IMR-90 (cell line): ENCODE measurements at regions not wholly inside any gene's neighbourhood (a gene's known extent, or its start where the extent isn't known, plus 50 kb on each side); places are given as distances from the start of the nearest gene placed in this dataset.

ENCODE experiments used
- ATAC-seq: fragments of 200-7000 bp; cut with Tn5 transposase; 2 replicates; pipeline ENCODE4 v1.9.1; 2020; ENCODE audit warnings: low read depth, mild to moderate bottlenecking, moderate library complexity
- BruUV-seq: library from RNA; stranded (reverse); fragments of 400-500 nt; replicated peaks from 2 replicates; lab custom pipeline; 2021; lab: Mats Ljungman, UMichigan
- CTCF ChIA-PET: fragments of 300-600 bp; formaldehyde crosslinking; extraction: SDS; loops from one replicate; lab custom pipeline; 2021; ENCODE audit warnings: antibody characterized with exemption; lab: Yijun Ruan, JAX
- POLR2A ChIA-PET: fragments of 300-600 bp; sonication (Branson Sonifier 250); formaldehyde crosslinking; loops from one replicate; lab custom pipeline; 2022; ENCODE audit warnings: antibody characterized with exemption; ENCODE audit not compliant: unreplicated experiment; lab: Charles Lee
- DNase-seq: peaks from one replicate; pipeline ENCODE4 v3.0.0; 2013
- H2AFZ ChIP-seq: replicated peaks from 2 replicates; pipeline ENCODE3; 2013; ENCODE audit warnings: low read length, mild to moderate bottlenecking; ENCODE audit not compliant: poor library complexity
- H2AK5ac ChIP-seq: 2 replicates; pipeline ENCODE4 v1.6.1; 2013; ENCODE audit warnings: low read depth, low read length, inconsistent platforms
- H2AK9ac ChIP-seq: replicated peaks from 2 replicates; pipeline ENCODE3; 2013; ENCODE audit warnings: mild to moderate bottlenecking, low read depth, low read length, moderate library complexity; ENCODE audit not compliant: poor library complexity
- H2BK120ac ChIP-seq: 2 replicates; pipeline ENCODE4 v1.6.1; 2013; ENCODE audit warnings: low read depth, low read length, inconsistent platforms
- H2BK15ac ChIP-seq: 3 replicates; pipeline ENCODE4 v1.6.1; 2013; ENCODE audit warnings: low read depth, low read length, inconsistent platforms
- H2BK20ac ChIP-seq: 2 replicates; pipeline ENCODE4 v1.6.1; 2013; ENCODE audit warnings: low read depth, mild to moderate bottlenecking, inconsistent platforms, low read length, moderate library complexity
- H2BK5ac ChIP-seq: 2 replicates; pipeline ENCODE4 v1.6.1; 2013; ENCODE audit warnings: mild to moderate bottlenecking, low read depth, low read length, inconsistent platforms; ENCODE audit not compliant: poor library complexity, severe bottlenecking
- H3K14ac ChIP-seq: replicated peaks from 2 replicates; pipeline ENCODE4 v1.6.1; 2013; ENCODE audit warnings: low read depth, low read length, inconsistent platforms
- H3K18ac ChIP-seq: 2 replicates; pipeline ENCODE4 v1.6.1; 2013; ENCODE audit warnings: low read depth, low read length, control low read depth
- H3K23ac ChIP-seq: 2 replicates; pipeline ENCODE4 v1.6.1; 2013; ENCODE audit warnings: low read depth, low read length, inconsistent platforms
- H3K27ac ChIP-seq: 2 replicates; pipeline ENCODE4 v1.5.1; 2013; ENCODE audit warnings: mild to moderate bottlenecking, control low read depth, low read length; ENCODE audit not compliant: insufficient read depth
- H3K27me3 ChIP-seq: 2 replicates; pipeline ENCODE4 v1.6.1; 2013; ENCODE audit warnings: low read length; ENCODE audit not compliant: control insufficient read depth, insufficient read depth
- H3K36me3 ChIP-seq: 2 replicates; pipeline ENCODE4 v1.6.1; 2013; ENCODE audit warnings: low read length, mixed read lengths; ENCODE audit not compliant: control insufficient read depth, insufficient read depth
- H3K4ac ChIP-seq: 2 replicates; pipeline ENCODE4 v1.6.1; 2013; ENCODE audit warnings: low read depth, low read length, inconsistent platforms
- H3K4me1 ChIP-seq: 2 replicates; pipeline ENCODE4 v1.6.1; 2013; ENCODE audit warnings: low read length, mixed read lengths; ENCODE audit not compliant: control insufficient read depth, insufficient read depth
- H3K4me2 ChIP-seq: 2 replicates; pipeline ENCODE4 v1.6.1; 2013; ENCODE audit warnings: low read depth, mild to moderate bottlenecking, control low read depth, low read length, moderate library complexity
- H3K4me3 ChIP-seq: 2 replicates; pipeline ENCODE4 v1.5.1; 2013; ENCODE audit warnings: low read depth, mild to moderate bottlenecking, control low read depth, low read length, moderate library complexity; ENCODE audit not compliant: insufficient read depth
- H3K56ac ChIP-seq: 2 replicates; pipeline ENCODE4 v1.6.1; 2013; ENCODE audit warnings: low read length, inconsistent platforms; ENCODE audit not compliant: insufficient read depth; ENCODE audit errors: extremely low read depth
- H3K79me1 ChIP-seq, 2 experiments: 2 replicates each; pipeline ENCODE4 v1.6.1; 2013; ENCODE audit warnings: low read length in 2 of 2, inconsistent platforms in 1 of 2, low read depth in 1 of 2
- H3K9ac ChIP-seq: 2 replicates; pipeline ENCODE4 v1.6.1; 2013; ENCODE audit warnings: low read depth, low read length, control low read depth
- H3K9me1 ChIP-seq: 2 replicates; pipeline ENCODE4 v1.6.1; 2013; ENCODE audit warnings: low read length, inconsistent platforms; ENCODE audit not compliant: insufficient read depth
- H3K9me3 ChIP-seq: 2 replicates; pipeline ENCODE4 v1.6.1; 2013; ENCODE audit warnings: low read length; ENCODE audit not compliant: control insufficient read depth, insufficient read depth
- H4K20me1 ChIP-seq: 2 replicates; pipeline ENCODE4 v1.6.1; 2013; ENCODE audit warnings: low read length, inconsistent platforms; ENCODE audit not compliant: insufficient read depth
- H4K5ac ChIP-seq: 2 replicates; pipeline ENCODE4 v1.6.1; 2013; ENCODE audit warnings: mild to moderate bottlenecking, low read depth, low read length, control low read depth
- H4K8ac ChIP-seq, 2 experiments: 2 replicates each; pipeline ENCODE4 v1.6.1; 2013; ENCODE audit warnings: low read depth in 2 of 2, low read length in 2 of 2, control low read depth in 1 of 2, inconsistent platforms in 1 of 2
- H4K91ac ChIP-seq: 2 replicates; pipeline ENCODE4 v1.6.1; 2013; ENCODE audit warnings: low read depth, low read length, inconsistent platforms; ENCODE audit not compliant: insufficient read depth
- BHLHE40 ChIP-seq: fragments of 150-350 bp; IDR thresholded peaks from 2 replicates; pipeline ENCODE4 v1.6.1; 2016; ENCODE audit warnings: mild to moderate bottlenecking, low read depth, low read length
- CEBPB ChIP-seq: IDR thresholded peaks from 2 replicates; pipeline ENCODE4 v1.6.1; 2012; ENCODE audit warnings: low read depth, low read length, improper control_type of control experiment
- CHD1 ChIP-seq: IDR thresholded peaks from 2 replicates; pipeline ENCODE4 v1.6.1; 2012; ENCODE audit warnings: low read depth, low read length, improper control_type of control experiment
- FOS ChIP-seq: fragments of 150-350 bp; IDR thresholded peaks from 2 replicates; pipeline ENCODE4 v1.6.1; 2016; ENCODE audit warnings: low read depth, low read length
- MAFK ChIP-seq: IDR thresholded peaks from 2 replicates; pipeline ENCODE4 v1.6.1; 2012; ENCODE audit warnings: low read depth, low read length, improper control_type of control experiment
- MAZ ChIP-seq: IDR thresholded peaks from 2 replicates; pipeline ENCODE4 v1.6.1; 2012; ENCODE audit warnings: low read depth, mild to moderate bottlenecking, low read length, improper control_type of control experiment, moderate library complexity, borderline replicate concordance
- MXI1 ChIP-seq: IDR thresholded peaks from 2 replicates; pipeline ENCODE4 v1.6.1; 2012; ENCODE audit warnings: low read depth, mild to moderate bottlenecking, low read length, moderate library complexity, borderline replicate concordance
- POLR2A ChIP-seq: IDR thresholded peaks from 2 replicates; pipeline ENCODE4 v1.6.1; 2012; ENCODE audit warnings: mild to moderate bottlenecking, low read depth, low read length
- RAD21 ChIP-seq: IDR thresholded peaks from 2 replicates; pipeline ENCODE4 v1.6.1; 2012; ENCODE audit warnings: low read length, improper control_type of control experiment
- RFX5 ChIP-seq: IDR thresholded peaks from 2 replicates; pipeline ENCODE4 v1.8.0; 2012; ENCODE audit warnings: low read depth, mild to moderate bottlenecking, low read length, moderate library complexity
- SMC3 ChIP-seq: fragments of 150-350 bp; IDR thresholded peaks from 2 replicates; pipeline ENCODE4 v1.6.1; 2016; ENCODE audit warnings: low read depth, mild to moderate bottlenecking, antibody characterized with exemption, low read length, moderate library complexity
- WGBS, 2 experiments: methylation state at CpG; one replicate each; pipeline versions ENCODE4 v1.1.5 to v1.1.7; 2013; ENCODE audit warnings: missing lambda C conversion rate in 2 of 2; ENCODE audit not compliant: insufficient read length in 1 of 2; ENCODE audit errors: extremely low coverage in 2 of 2; 5-methylcytosine and 5-hydroxymethylcytosine counted together
- dilution Hi-C: fragments of 300-500 bp; cut with HindIII; formaldehyde crosslinking; loops from one replicate; pipeline ENCODE4 v1.14.3; 2018; ENCODE audit warnings: low sequenced_read_pairs; ENCODE audit not compliant: unreplicated experiment
- in situ Hi-C: fragments of 300-500 bp; cut with MboI; formaldehyde crosslinking; loops from 3 replicates; pipeline ENCODE4 v1.14.3; 2019; ENCODE audit warnings: low sequenced_read_pairs, inconsistent platforms, mixed read lengths
- intact Hi-C: fragments of 100-400 bp; cut with micrococcal nuclease; formaldehyde crosslinking; loops from 2 replicates; pipeline ENCODE4 v1.10.0; 2022
- TF ChIP-seq, protein P1 (sequence below): fragments of 150-350 bp; IDR thresholded peaks from 2 replicates; pipeline ENCODE4 v1.6.1; 2016; ENCODE audit warnings: low read depth, mild to moderate bottlenecking, low read length, moderate library complexity, borderline replicate concordance
- TF ChIP-seq, protein P2 (sequence below): fragments of 150-350 bp; IDR thresholded peaks from 2 replicates; pipeline ENCODE4 v1.6.1; 2017; ENCODE audit warnings: mild to moderate bottlenecking, antibody characterized with exemption, low read length, low read depth

DNA sequence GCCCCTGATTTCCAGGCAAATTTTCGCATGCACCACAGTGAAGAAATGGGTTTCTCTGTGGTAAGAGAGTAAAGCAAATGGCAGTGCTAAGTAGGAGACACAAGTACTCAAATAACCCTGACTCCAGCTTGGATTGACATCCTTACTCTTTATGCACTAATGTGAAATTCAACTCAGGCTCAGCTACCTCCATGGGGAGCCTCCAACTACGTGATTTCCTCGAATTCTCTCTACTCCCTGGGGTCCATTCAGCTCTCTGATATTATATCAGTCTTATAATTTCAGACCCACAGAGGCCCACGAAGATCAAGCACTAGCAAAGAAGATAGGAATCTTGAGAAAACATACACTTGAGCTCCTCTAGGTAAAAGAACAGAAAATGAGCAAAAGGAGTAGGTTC lies 407.6 kb upstream of the CCDC54 start:
- H3K4me3 ChIP-seq, result no peak overlapping the region
- H4K91ac ChIP-seq, result no peak overlapping the region
- dilution Hi-C loops, result no loop called here
- H3K9me1 ChIP-seq, result no peaks in the 10 kb centered on the region
- H3K18ac ChIP-seq, result no peak overlapping the region
- H2AFZ ChIP-seq, result no peak overlapping the region
- no peak overlapping the region for H3K9ac ChIP-seq
- no peak overlapping the region for H2BK5ac ChIP-seq
- no peaks in the 10 kb centered on the region for H3K36me3 ChIP-seq
- CTCF ChIA-PET, result interaction anchor here (0.6 to 0.8 kb wide), 2 partner anchors 14 to 718 kb away, joined by 3 read pairs; no protein-coding TSS in a partner anchor
- H3K14ac ChIP-seq, result no peak overlapping the region
- in situ Hi-C loops, result no loop called here
- H3K79me1 ChIP-seq, result no peaks in the 10 kb centered on the region
- no CpG with 5 or more reads among the region's 4 CpGs for WGBS, 2 experiments
- no peaks in the 10 kb centered on the region for H3K27me3 ChIP-seq
- no peak overlapping the region for H2BK120ac ChIP-seq
- H4K20me1 ChIP-seq, result no peaks in the 10 kb centered on the region
- H3K4ac ChIP-seq, result no peak overlapping the region
- no peak overlapping the region for H3K4me2 ChIP-seq
- H2BK15ac ChIP-seq, result no peak overlapping the region
- no peak overlapping the region for H2BK20ac ChIP-seq
- no peak overlapping the region for H4K5ac ChIP-seq
- no peaks in the 10 kb centered on the region for H3K9me3 ChIP-seq
- H3K56ac ChIP-seq, result no peak overlapping the region
- POLR2A ChIA-PET, result no interaction called here
- H2AK9ac ChIP-seq, result no peak overlapping the region
- H2AK5ac ChIP-seq, result no peak overlapping the region
- H4K8ac ChIP-seq, result no peak overlapping the region
- no TSS peak for BruUV-seq
- DNase-seq, result no peak
- H3K23ac ChIP-seq, result no peak overlapping the region
- no peak for ATAC-seq
- no peak overlapping the region for H3K27ac ChIP-seq
- intact Hi-C loops, result no loop called here
- no peaks in the 10 kb centered on the region for H3K4me1 ChIP-seq
- TF ChIP-seq SMC3 (no peak), CHD1 (no peak), MAFK (no peak), MXI1 (no peak), FOS (no peak), MAZ (no peak), BHLHE40 (no peak), CEBPB (no peak), RAD21 (no peak), RFX5 (no peak), POLR2A (no peak)
- TF ChIP-seq, protein P1, sequence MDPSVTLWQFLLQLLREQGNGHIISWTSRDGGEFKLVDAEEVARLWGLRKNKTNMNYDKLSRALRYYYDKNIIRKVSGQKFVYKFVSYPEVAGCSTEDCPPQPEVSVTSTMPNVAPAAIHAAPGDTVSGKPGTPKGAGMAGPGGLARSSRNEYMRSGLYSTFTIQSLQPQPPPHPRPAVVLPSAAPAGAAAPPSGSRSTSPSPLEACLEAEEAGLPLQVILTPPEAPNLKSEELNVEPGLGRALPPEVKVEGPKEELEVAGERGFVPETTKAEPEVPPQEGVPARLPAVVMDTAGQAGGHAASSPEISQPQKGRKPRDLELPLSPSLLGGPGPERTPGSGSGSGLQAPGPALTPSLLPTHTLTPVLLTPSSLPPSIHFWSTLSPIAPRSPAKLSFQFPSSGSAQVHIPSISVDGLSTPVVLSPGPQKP, result no peak
- TF ChIP-seq, protein P2, sequence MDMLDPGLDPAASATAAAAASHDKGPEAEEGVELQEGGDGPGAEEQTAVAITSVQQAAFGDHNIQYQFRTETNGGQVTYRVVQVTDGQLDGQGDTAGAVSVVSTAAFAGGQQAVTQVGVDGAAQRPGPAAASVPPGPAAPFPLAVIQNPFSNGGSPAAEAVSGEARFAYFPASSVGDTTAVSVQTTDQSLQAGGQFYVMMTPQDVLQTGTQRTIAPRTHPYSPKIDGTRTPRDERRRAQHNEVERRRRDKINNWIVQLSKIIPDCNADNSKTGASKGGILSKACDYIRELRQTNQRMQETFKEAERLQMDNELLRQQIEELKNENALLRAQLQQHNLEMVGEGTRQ, result no peak
